ENCODE measurements at regions not wholly inside any gene's neighbourhood (a gene's known extent, or its start where the extent isn't known, plus 50 kb on each side); places are given as distances from the start of the nearest gene placed in this dataset.

DNA sequence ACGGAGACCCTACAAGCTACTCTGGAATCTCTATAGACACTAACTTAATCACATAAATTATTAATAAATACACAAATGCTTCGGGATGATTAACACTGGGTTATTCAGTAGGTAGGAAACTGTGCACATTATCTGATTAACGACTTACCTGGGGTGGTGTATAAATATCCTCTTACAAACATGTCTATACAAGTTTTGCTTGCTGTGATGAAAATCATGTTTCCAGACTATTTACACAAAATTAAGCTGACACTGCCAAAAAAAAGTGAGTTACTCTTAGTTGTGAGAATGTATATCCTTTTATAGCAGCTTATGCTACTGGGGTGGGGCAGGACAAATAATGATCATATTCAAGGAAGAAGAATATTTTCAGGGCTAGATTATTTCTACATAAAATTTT is 314.6 kb downstream of the C7orf25 start:
- no peak overlapping the region for H2BK120ac ChIP-seq (ENCODE audit: low read depth, low read length, poor library complexity, severe bottlenecking)

More for the DNA sequence above, 314.6 kb downstream of the C7orf25 start:
- Histone ChIP-seq H2BK15ac (ENCODE audit: low read depth, low read length) (no peak overlapping the region), H4K91ac (ENCODE audit: insufficient read length, low read depth, low read length) (no peak overlapping the region), H3K9me3 (ENCODE audit: control insufficient read depth, low read depth, low read length) (no peaks in the 10 kb centered on the region), H3K4me1 (ENCODE audit: insufficient read depth, low read length) (no peaks in the 10 kb centered on the region), H4K5ac (ENCODE audit: insufficient read length, low read depth, low read length) (no peak overlapping the region), H4K20me1 (ENCODE audit: control insufficient read depth, insufficient read depth, insufficient read length) (no peaks in the 10 kb centered on the region), H3K27me3 (ENCODE audit: insufficient read depth, low read length) (no peaks in the 10 kb centered on the region), H2BK12ac (ENCODE audit: insufficient read length, low read depth, low read length) (no peak overlapping the region), H3K18ac (ENCODE audit: insufficient read length, low read depth, low read length) (no peak overlapping the region), H3K9ac (ENCODE audit: extremely low read depth, insufficient read length, low read length) (no peak overlapping the region), H3K23ac (ENCODE audit: insufficient read length, low read depth, low read length) (no peak overlapping the region), H3K27ac (ENCODE audit: insufficient read length, low read depth, low read length) (no peak overlapping the region), H2BK20ac (ENCODE audit: low read depth, low read length, poor library complexity, severe bottlenecking) (no peak overlapping the region), H3K56ac (ENCODE audit: insufficient read length, low read depth, low read length) (no peak overlapping the region), H2AFZ (ENCODE audit: low read length) (no peak overlapping the region), H2BK5ac (ENCODE audit: insufficient read length, low read length) (no peak overlapping the region), H4K8ac (replicated peaks; ENCODE audit: insufficient read length, low read depth, low read length) (no peak overlapping the region), H3K79me2 (ENCODE audit: insufficient read depth, low read length) (no peaks in the 10 kb centered on the region), H3K4ac (ENCODE audit: low read depth, low read length) (no peak overlapping the region), H3K79me1 (ENCODE audit: insufficient read depth, low read depth, low read length, poor library complexity, severe bottlenecking) (no peaks in the 10 kb centered on the region), H3K23me2 (ENCODE audit: insufficient read length, low read depth, low read length, poor library complexity, severe bottlenecking) (no peaks in the 10 kb centered on the region), H2AK5ac (ENCODE audit: insufficient read length, low read length) (no peak overlapping the region), H3T11ph (ENCODE audit: low read length) (no peak overlapping the region), H3K4me2 (ENCODE audit: insufficient read depth, insufficient read length, low read length) (no peak overlapping the region), H3K14ac (ENCODE audit: insufficient read depth, low read length) (no peak overlapping the region)
- WGBS (ENCODE audit: extremely low coverage, insufficient read length, low lambda C conversion rate), result no CpG with 5 or more reads among the region's 3 CpGs
- Mint-ChIP-seq H3K4me3 (no peak overlapping the region), H3K9me3 (peaks cover 3 to 7% of the 10 kb centered on the region in 2 experiments; a peak in 3 of 5 replicates), H3K4me1 (peaks cover 4 to 6% of the 10 kb centered on the region in 2 experiments; a peak in 3 of 4 replicates), H3K27ac (no peak overlapping the region), H3K36me3 (ENCODE audit: insufficient read depth in 1 of 3, low read depth in 3 of 3) (peaks cover 0 to 4% (median 3%) of the 10 kb centered on the region in 3 experiments; a peak in 1 of 7 replicates), H3K27me3 (ENCODE audit: low read depth) (no peaks in the 10 kb centered on the region)
- DNase-seq, result no peak
- TF ChIP-seq, protein P1, sequence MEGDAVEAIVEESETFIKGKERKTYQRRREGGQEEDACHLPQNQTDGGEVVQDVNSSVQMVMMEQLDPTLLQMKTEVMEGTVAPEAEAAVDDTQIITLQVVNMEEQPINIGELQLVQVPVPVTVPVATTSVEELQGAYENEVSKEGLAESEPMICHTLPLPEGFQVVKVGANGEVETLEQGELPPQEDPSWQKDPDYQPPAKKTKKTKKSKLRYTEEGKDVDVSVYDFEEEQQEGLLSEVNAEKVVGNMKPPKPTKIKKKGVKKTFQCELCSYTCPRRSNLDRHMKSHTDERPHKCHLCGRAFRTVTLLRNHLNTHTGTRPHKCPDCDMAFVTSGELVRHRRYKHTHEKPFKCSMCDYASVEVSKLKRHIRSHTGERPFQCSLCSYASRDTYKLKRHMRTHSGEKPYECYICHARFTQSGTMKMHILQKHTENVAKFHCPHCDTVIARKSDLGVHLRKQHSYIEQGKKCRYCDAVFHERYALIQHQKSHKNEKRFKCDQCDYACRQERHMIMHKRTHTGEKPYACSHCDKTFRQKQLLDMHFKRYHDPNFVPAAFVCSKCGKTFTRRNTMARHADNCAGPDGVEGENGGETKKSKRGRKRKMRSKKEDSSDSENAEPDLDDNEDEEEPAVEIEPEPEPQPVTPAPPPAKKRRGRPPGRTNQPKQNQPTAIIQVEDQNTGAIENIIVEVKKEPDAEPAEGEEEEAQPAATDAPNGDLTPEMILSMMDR (conservative IDR thresholded peaks at IDR 0.05), result no peak
